ENCODE measurements at regions not wholly inside any gene's neighbourhood (a gene's known extent, or its start where the extent isn't known, plus 50 kb on each side); places are given as distances from the start of the nearest gene placed in this dataset.

GRCh38 chrX:33357606-33358005 lies 146.3 kb upstream of the DMD start:
- TF ChIP-seq, protein P1, sequence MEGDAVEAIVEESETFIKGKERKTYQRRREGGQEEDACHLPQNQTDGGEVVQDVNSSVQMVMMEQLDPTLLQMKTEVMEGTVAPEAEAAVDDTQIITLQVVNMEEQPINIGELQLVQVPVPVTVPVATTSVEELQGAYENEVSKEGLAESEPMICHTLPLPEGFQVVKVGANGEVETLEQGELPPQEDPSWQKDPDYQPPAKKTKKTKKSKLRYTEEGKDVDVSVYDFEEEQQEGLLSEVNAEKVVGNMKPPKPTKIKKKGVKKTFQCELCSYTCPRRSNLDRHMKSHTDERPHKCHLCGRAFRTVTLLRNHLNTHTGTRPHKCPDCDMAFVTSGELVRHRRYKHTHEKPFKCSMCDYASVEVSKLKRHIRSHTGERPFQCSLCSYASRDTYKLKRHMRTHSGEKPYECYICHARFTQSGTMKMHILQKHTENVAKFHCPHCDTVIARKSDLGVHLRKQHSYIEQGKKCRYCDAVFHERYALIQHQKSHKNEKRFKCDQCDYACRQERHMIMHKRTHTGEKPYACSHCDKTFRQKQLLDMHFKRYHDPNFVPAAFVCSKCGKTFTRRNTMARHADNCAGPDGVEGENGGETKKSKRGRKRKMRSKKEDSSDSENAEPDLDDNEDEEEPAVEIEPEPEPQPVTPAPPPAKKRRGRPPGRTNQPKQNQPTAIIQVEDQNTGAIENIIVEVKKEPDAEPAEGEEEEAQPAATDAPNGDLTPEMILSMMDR (IDR thresholded peaks at IDR 0.05) = no peak
- TF ChIP-seq POLR2A (IDR thresholded peaks at IDR 0.05) = no peak
